GM12864 (cell line): ENCODE measurements at regions not wholly inside any gene's neighbourhood (a gene's known extent, or its start where the extent isn't known, plus 50 kb on each side); places are given as distances from the start of the nearest gene placed in this dataset.
"Not testable (repeated sequence)": the region's sequence is repeated elsewhere in the genome, so short reads cannot be mapped to it uniquely, and the experiment has no call there.

ENCODE experiments used
- DNase-seq: peaks from one replicate; pipeline ENCODE4 v3.0.0-alpha.2; 2011; ENCODE audit warnings: low read depth
- H3K4me3 ChIP-seq: 2 replicates; pipeline ENCODE4 v1.5.1; 2011; ENCODE audit warnings: mild to moderate bottlenecking, low read depth, low read length, control low read depth
- CTCF ChIP-seq: IDR thresholded peaks from 2 replicates; pipeline ENCODE4 v1.5.1; 2011; ENCODE audit warnings: low read depth, mild to moderate bottlenecking, moderate library complexity, low read length, control low read depth, inconsistent platforms; ENCODE audit errors: missing control alignments

DNA sequence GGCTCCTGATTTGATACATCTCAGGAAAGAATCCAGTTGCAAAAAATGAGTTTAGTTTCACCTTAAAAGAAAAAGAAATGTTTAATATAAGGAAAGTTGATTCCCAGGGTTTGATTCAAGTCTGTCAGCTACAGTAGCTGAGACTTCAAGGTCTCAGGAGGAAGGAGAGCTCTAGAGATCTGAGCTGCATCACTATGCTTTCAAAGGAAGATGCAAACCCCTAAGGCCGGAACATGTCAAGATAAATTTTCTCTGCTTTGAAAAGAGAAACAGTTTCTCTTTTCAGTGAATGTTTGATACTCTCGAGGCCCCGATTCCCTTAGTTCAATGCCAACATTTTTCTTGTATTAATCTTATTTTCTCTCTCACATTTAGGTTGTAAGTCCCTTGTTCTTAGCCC lies 128.6 kb downstream of the RGPD3 start:
- TF ChIP-seq CTCF: no peak
- DNase-seq: no peak
- H3K4me3 ChIP-seq: no peak overlapping the region

- DNase-seq: no peak
- TF ChIP-seq CTCF: no peak
- H3K4me3 ChIP-seq: no peak overlapping the region
Measured at GRCh38 chr2:106339132-106339531, 129.1 kb downstream of the RGPD3 start.

DNA sequence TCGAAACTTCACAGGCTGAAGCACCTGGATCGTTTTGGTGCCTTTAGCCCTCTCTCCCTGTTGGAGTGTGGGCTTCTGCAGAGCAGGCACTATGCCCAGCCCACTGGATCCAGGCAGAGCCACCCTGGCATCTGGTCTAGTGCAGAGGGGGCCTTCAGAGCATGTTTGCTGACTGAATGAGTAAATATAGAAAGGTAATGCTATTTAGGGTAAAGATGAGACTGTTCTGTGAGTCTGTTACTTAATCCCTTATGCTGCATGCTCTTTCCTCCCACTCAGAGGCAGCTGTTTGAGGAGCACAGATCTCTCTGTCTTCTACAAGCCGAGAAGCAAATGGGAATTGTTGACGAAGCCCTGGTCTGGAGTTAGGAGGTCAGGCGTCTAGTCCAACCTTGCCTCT lies 130.2 kb downstream of the RGPD3 start:
- DNase-seq: no peak

DNA sequence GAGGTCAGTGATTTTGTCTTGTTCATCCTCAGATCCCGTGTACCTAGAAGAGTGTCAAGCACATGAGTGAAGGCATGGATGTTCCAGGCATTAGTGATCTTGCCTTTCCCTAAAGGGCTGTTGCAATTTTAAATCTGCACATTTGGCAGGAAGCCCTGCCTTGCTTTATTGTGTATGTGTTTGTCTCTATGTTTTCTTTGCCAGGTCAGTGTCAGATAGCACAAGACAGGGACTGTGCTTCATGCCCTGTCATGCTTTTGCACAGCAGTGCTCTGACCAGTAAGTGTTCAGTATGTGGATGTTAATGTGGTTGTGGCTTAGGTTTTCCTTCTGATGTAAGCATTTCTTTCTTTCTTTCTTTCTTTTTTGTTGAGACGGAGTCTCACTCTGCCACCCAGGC lies 131.5 kb downstream of the RGPD3 start:
- H3K4me3 ChIP-seq: no peak overlapping the region
- no peak for TF ChIP-seq CTCF
- no peak for DNase-seq

More for the DNA sequence above, 130.2 kb downstream of the RGPD3 start:
- H3K4me3 ChIP-seq: no peak overlapping the region
- TF ChIP-seq CTCF: no peak

- no peak overlapping the region for H3K4me3 ChIP-seq
- DNase-seq: no peak
- TF ChIP-seq CTCF: no peak
Measured at GRCh38 chr2:106336108-106336507, 132.1 kb downstream of the RGPD3 start.

GRCh38 chr2:106334802-106335201 lies 133.4 kb downstream of the RGPD3 start:
- H3K4me3 ChIP-seq: no peak overlapping the region
- DNase-seq: no peak
- TF ChIP-seq CTCF: no peak

DNA sequence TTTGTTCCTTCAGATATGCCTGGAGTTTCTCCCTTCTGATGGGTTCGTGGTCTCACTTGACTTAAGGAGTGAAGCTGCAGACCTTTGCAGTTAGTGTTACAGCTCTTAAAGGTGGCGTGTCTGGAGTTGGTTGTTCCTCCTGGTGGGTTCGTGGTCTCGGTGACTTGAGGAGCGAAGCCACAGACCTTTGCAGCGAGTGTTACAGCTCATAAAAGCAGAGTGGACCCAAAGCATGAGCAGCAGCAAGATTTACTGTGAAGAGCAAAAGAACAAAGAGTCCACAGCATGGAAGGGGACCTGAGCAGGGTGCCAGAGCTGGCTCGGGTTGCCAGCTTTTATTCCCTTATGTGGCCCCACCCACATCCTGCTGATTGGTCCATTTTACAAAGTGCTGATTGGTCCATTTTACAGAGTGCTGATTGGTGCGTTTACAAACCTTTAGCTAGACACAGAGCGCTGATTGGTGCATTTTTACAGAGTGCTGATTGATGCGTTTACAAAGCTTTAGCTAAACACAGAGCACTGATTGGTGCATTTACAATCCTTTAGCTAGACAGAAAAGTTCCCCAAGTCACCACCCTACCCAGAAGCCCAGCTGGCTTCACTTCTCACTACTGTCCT lies 134.8 kb downstream of the RGPD3 start:
- not testable (repeated sequence) for H3K4me3 ChIP-seq, DNase-seq
